ENCODE measurements at regions not wholly inside any gene's neighbourhood (a gene's known extent, or its start where the extent isn't known, plus 50 kb on each side); places are given as distances from the start of the nearest gene placed in this dataset.
"Not testable (repeated sequence)": the region's sequence is repeated elsewhere in the genome, so short reads cannot be mapped to it uniquely, and the experiment has no call there.

GRCh38 chr17:36690190-36690589 is 88.8 kb downstream of the MRM1 start:
- no peaks in the 10 kb centered on the region for H3K9me3 Mint-ChIP-seq
- H3K27me3 Mint-ChIP-seq, result peaks cover 42% of the 10 kb centered on the region
- H3K4me1 Mint-ChIP-seq, result no peaks in the 10 kb centered on the region
- no peak overlapping the region for H3K4me3 Mint-ChIP-seq
- POLR2A ChIA-PET, result no interaction called here
- DNase-seq (no peak), ATAC-seq (ENCODE audit: low read depth) (no peak)
- H3K27ac Mint-ChIP-seq, result no peak overlapping the region
- no peak for TF ChIP-seq CTCF (IDR thresholded peaks at IDR 0.05)
- intact Hi-C loops (cut with micrococcal nuclease), result no loop called here
- H3K36me3 Mint-ChIP-seq (ENCODE audit: low read depth), result no peaks in the 10 kb centered on the region
- CTCF ChIA-PET, result no interaction called here

- H3K36me3 Mint-ChIP-seq (ENCODE audit: low read depth), result no peaks in the 10 kb centered on the region
- POLR2A ChIA-PET, result no interaction called here
- no peak overlapping the region for H3K27ac Mint-ChIP-seq
- intact Hi-C loops (cut with micrococcal nuclease), result no loop called here
- TF ChIP-seq CTCF (IDR thresholded peaks at IDR 0.05), result no peak
- DNase-seq, result no peak
- peaks cover 43% of the 10 kb centered on the region for H3K27me3 Mint-ChIP-seq
- CTCF ChIA-PET, result no interaction called here
- no peaks in the 10 kb centered on the region for H3K4me1 Mint-ChIP-seq
- no peak for ATAC-seq (ENCODE audit: low read depth)
- no peaks in the 10 kb centered on the region for H3K9me3 Mint-ChIP-seq
- H3K4me3 Mint-ChIP-seq, result no peak overlapping the region
These were observed 90.2 kb downstream of the MRM1 start for GRCh38 chr17:36691606-36692005.

- Mint-ChIP-seq H3K4me1 (no peaks in the 10 kb centered on the region), H3K27ac (no peak overlapping the region), H3K9me3 (no peaks in the 10 kb centered on the region), H3K36me3 (ENCODE audit: low read depth) (no peaks in the 10 kb centered on the region), H3K4me3 (no peak overlapping the region), H3K27me3 (peaks cover 56% of the 10 kb centered on the region)
- POLR2A ChIA-PET, result no interaction called here
- CTCF ChIA-PET, result no interaction called here
- no peak for TF ChIP-seq CTCF (IDR thresholded peaks at IDR 0.05)
- no peak for ATAC-seq (ENCODE audit: low read depth)
- no peak for DNase-seq
- intact Hi-C loops (cut with micrococcal nuclease), result no loop called here
These were observed 93.7 kb downstream of the MRM1 start for GRCh38 chr17:36695082-36695481.

GRCh38 chr17:36695710-36696109 is 94.3 kb downstream of the MRM1 start:
- ATAC-seq (ENCODE audit: low read depth); POLR2A ChIA-PET; H3K27ac Mint-ChIP-seq; intact Hi-C loops (cut with micrococcal nuclease); H3K36me3 Mint-ChIP-seq (ENCODE audit: low read depth); H3K4me1 Mint-ChIP-seq; DNase-seq; H3K9me3 Mint-ChIP-seq; H3K4me3 Mint-ChIP-seq; CTCF ChIA-PET: not testable (repeated sequence)
- H3K27me3 Mint-ChIP-seq, result peaks cover 50% of the 10 kb centered on the region

- H3K4me3 Mint-ChIP-seq, result no peak overlapping the region
- H3K9me3 Mint-ChIP-seq, result no peaks in the 10 kb centered on the region
- ATAC-seq (ENCODE audit: low read depth) (no peak), DNase-seq (no peak)
- no peaks in the 10 kb centered on the region for H3K4me1 Mint-ChIP-seq
- no peak overlapping the region for H3K27ac Mint-ChIP-seq
- TF ChIP-seq CTCF (IDR thresholded peaks at IDR 0.05), result no peak
- CTCF ChIA-PET, result no interaction called here
- POLR2A ChIA-PET, result no interaction called here
- no peaks in the 10 kb centered on the region for H3K36me3 Mint-ChIP-seq (ENCODE audit: low read depth)
- H3K27me3 Mint-ChIP-seq, result peaks cover 53% of the 10 kb centered on the region
- intact Hi-C loops (cut with micrococcal nuclease), result no loop called here
These were observed 95.4 kb downstream of the MRM1 start for GRCh38 chr17:36696805-36697204.

GRCh38 chr17:36697903-36698530 is 96.6 kb downstream of the MRM1 start:
- Mint-ChIP-seq H3K9me3 (no peaks in the 10 kb centered on the region), H3K4me1 (no peaks in the 10 kb centered on the region), H3K27me3 (peaks cover 55% of the 10 kb centered on the region), H3K27ac (no peak overlapping the region), H3K4me3 (no peak overlapping the region), H3K36me3 (ENCODE audit: low read depth) (no peaks in the 10 kb centered on the region)
- ATAC-seq (ENCODE audit: low read depth) (no peak), DNase-seq (no peak)
- ChIA-PET POLR2A (no interaction called here), CTCF (no interaction called here)
- no peak for TF ChIP-seq CTCF (IDR thresholded peaks at IDR 0.05)
- intact Hi-C loops (cut with micrococcal nuclease), result no loop called here

Measured in activated B cell treated with CpG ODN at 0.5 μM for 24 hours (primary cell).